ENCODE measurements at regions not wholly inside any gene's neighbourhood (a gene's known extent, or its start where the extent isn't known, plus 50 kb on each side); places are given as distances from the start of the nearest gene placed in this dataset.

DNA sequence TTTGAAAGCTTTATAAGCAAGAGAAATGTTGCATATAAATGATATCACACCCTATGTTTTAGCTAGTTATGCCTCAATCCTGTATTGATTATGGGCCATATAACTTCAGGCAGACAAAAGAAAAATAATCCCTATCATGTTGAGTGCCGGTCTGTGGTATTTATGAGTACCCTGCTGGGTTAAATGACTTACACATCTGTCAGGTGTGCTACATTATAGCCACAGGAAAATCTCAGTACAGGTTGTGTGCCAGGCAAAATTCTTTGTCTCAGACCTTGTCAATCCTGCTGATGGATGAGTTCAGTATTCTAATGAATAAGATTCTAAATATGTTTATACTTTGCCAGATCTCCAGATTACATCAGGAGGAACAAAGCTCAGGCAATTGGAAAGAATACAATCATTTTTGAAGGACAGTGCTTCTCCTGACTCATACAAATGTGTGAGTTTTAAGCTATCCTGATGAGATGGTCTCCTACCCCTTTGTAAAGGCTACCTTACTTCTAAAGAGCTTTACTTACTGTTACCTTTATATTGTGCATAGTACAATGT lies 109.8 kb upstream of the FOXG1 start:
- TF ChIP-seq MYC (IDR thresholded peaks at IDR 0.05; ENCODE audit: low read depth, low read length) (no peak), POLR2A (IDR thresholded peaks at IDR 0.05; ENCODE audit: extremely low read depth, insufficient read length) (no peak)
- TF ChIP-seq, protein P1, sequence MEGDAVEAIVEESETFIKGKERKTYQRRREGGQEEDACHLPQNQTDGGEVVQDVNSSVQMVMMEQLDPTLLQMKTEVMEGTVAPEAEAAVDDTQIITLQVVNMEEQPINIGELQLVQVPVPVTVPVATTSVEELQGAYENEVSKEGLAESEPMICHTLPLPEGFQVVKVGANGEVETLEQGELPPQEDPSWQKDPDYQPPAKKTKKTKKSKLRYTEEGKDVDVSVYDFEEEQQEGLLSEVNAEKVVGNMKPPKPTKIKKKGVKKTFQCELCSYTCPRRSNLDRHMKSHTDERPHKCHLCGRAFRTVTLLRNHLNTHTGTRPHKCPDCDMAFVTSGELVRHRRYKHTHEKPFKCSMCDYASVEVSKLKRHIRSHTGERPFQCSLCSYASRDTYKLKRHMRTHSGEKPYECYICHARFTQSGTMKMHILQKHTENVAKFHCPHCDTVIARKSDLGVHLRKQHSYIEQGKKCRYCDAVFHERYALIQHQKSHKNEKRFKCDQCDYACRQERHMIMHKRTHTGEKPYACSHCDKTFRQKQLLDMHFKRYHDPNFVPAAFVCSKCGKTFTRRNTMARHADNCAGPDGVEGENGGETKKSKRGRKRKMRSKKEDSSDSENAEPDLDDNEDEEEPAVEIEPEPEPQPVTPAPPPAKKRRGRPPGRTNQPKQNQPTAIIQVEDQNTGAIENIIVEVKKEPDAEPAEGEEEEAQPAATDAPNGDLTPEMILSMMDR (IDR thresholded peaks at IDR 0.05; ENCODE audit: low read depth, low read length): no peak
- TF ChIP-seq, protein P2, sequence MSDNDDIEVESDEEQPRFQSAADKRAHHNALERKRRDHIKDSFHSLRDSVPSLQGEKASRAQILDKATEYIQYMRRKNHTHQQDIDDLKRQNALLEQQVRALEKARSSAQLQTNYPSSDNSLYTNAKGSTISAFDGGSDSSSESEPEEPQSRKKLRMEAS (IDR thresholded peaks at IDR 0.05; ENCODE audit: low read depth, low read length): no peak
- no peak for DNase-seq (ENCODE audit: low read depth)
- H3K4me3 ChIP-seq (ENCODE audit: low read depth, low read length): no peak overlapping the region

DNA sequence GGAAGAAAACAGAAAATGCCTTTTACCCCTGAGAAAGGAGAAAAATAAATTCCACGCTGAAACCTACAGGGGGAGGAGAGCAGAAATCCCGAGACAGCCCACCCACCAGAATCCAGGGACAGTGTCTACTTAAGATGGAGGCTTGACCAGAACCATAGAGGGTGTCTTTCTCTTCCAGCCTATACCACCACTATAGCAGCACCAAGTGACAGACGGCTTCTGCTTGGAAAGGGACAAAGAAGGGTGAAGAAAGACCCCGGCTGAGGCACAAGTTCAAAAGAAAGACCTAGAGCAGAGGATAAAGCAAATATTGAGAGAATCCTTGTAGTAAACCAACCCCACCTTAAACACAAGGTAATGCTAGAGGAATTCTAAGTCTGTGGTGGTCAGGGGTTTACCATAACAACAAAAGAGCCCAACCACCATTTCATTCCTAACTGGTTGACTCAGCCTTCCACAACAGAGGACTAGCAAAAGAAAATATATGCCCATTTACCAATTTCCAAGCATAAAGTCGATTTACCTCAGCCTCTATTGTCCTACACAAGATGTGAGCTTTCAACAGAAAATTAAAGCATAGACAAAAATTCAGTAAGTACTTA lies 105.3 kb upstream of the FOXG1 start:
- no peak for DNase-seq (ENCODE audit: low read depth)
- TF ChIP-seq, protein P1 (IDR thresholded peaks at IDR 0.05; ENCODE audit: low read depth, low read length): no peak
- TF ChIP-seq POLR2A (IDR thresholded peaks at IDR 0.05; ENCODE audit: extremely low read depth, insufficient read length): no peak
- no peak for TF ChIP-seq MYC (IDR thresholded peaks at IDR 0.05; ENCODE audit: low read depth, low read length)
- TF ChIP-seq, protein P2 (IDR thresholded peaks at IDR 0.05; ENCODE audit: low read depth, low read length): no peak
- no peak overlapping the region for H3K4me3 ChIP-seq (ENCODE audit: low read depth, low read length)

DNA sequence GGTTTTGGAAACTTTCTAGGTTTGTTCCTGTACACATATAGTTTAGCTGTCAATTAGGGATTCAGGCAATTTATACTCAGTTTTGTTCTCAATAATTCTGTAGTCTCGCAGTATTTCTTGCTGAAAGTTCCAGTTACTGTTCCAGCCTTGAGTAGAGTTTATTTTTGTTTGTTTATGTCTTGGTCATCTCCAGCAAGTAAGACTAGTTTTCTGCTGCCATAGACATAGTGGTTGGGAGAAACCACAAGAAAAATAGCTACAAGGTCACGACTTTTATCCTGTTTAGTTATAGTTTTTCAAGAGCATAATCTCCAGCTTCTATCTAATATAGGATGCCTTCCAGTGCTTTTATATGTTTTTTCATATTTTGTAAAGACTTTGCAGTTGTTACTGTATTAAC lies 99.6 kb upstream of the FOXG1 start:
- DNase-seq (ENCODE audit: low read depth): no peak
- H3K4me3 ChIP-seq (ENCODE audit: low read depth, low read length): no peak overlapping the region
- TF ChIP-seq POLR2A (IDR thresholded peaks at IDR 0.05; ENCODE audit: extremely low read depth, insufficient read length) (no peak), MYC (IDR thresholded peaks at IDR 0.05; ENCODE audit: low read depth, low read length) (no peak)
- TF ChIP-seq, protein P2 (IDR thresholded peaks at IDR 0.05; ENCODE audit: low read depth, low read length): no peak
- TF ChIP-seq, protein P1 (IDR thresholded peaks at IDR 0.05; ENCODE audit: low read depth, low read length): no peak

DNA sequence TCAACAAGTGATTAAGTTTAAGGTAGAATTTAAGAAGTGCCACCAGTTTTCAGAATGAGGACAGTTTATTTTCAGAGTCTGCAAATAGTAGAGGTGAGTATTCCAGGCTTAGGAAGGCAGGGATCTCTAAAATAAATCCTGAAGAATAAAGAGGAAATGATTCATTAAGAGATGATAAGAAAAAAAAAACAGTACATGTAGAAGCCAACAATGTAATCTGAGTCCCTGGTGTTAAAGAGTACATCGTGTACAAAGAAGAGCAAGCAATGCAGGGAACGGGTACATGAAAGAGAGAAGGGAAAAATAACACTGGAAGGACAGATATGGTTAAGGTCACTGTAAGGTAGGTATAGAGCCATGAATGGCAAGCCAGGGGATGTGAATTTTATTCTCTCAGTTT lies 95.2 kb upstream of the FOXG1 start:
- TF ChIP-seq, protein P1 (IDR thresholded peaks at IDR 0.05; ENCODE audit: low read depth, low read length): no peak
- TF ChIP-seq, protein P2 (IDR thresholded peaks at IDR 0.05; ENCODE audit: low read depth, low read length): no peak
- no peak for TF ChIP-seq MYC (IDR thresholded peaks at IDR 0.05; ENCODE audit: low read depth, low read length)
- no peak for TF ChIP-seq POLR2A (IDR thresholded peaks at IDR 0.05; ENCODE audit: extremely low read depth, insufficient read length)
- no peak for DNase-seq (ENCODE audit: low read depth)
- H3K4me3 ChIP-seq (ENCODE audit: low read depth, low read length): no peak overlapping the region

DNA sequence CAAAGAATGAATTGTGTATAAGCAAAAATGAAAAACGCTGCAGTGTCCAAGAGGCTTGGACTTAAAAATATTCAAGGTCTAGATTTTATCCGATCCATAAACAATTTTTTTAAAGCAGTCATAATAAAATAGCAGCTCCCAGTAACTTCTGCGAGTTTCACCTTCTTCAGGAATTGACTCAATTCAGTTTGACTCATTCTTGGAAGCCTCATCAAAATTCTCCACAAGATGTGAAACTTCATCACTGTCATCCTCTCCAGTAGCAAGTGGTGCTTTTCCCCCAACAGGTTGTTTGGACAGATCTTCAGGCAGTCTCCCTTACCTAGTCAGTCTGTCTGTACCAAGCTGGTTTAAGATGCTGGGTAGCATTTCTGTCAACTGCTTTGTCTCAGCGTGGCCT lies 93.5 kb upstream of the FOXG1 start:
- DNase-seq (ENCODE audit: low read depth): no peak
- no peak for TF ChIP-seq POLR2A (IDR thresholded peaks at IDR 0.05; ENCODE audit: extremely low read depth, insufficient read length)
- TF ChIP-seq, protein P1 (IDR thresholded peaks at IDR 0.05; ENCODE audit: low read depth, low read length): no peak
- TF ChIP-seq, protein P2 (IDR thresholded peaks at IDR 0.05; ENCODE audit: low read depth, low read length): no peak
- TF ChIP-seq MYC (IDR thresholded peaks at IDR 0.05; ENCODE audit: low read depth, low read length): no peak

More for the DNA sequence above, 93.5 kb upstream of the FOXG1 start:
- no peak overlapping the region for H3K4me3 ChIP-seq (ENCODE audit: low read depth, low read length)
